ENCODE measurements at regions not wholly inside any gene's neighbourhood (a gene's known extent, or its start where the extent isn't known, plus 50 kb on each side); places are given as distances from the start of the nearest gene placed in this dataset.

DNA sequence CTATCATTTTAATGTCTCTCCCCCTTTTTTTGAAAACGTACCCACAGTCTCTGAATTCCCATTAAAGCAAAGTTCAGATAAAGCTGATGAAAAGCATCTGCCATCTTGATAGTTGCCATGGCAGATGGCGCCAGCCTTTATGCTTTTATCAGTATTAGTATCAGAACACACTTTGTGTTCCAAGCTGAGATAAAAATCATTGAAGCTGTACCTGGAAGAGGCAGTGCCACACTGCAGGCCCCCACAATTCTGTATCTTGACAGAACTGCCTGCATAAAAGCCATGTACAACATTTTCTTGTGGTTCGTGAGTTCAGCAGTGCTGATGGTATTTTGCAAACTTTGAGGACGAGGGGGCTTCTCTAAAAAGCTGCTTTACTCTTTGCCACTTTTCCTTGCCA lies 311.7 kb downstream of the SATB1 start:
- TF ChIP-seq, protein P1, sequence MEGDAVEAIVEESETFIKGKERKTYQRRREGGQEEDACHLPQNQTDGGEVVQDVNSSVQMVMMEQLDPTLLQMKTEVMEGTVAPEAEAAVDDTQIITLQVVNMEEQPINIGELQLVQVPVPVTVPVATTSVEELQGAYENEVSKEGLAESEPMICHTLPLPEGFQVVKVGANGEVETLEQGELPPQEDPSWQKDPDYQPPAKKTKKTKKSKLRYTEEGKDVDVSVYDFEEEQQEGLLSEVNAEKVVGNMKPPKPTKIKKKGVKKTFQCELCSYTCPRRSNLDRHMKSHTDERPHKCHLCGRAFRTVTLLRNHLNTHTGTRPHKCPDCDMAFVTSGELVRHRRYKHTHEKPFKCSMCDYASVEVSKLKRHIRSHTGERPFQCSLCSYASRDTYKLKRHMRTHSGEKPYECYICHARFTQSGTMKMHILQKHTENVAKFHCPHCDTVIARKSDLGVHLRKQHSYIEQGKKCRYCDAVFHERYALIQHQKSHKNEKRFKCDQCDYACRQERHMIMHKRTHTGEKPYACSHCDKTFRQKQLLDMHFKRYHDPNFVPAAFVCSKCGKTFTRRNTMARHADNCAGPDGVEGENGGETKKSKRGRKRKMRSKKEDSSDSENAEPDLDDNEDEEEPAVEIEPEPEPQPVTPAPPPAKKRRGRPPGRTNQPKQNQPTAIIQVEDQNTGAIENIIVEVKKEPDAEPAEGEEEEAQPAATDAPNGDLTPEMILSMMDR (IDR thresholded peaks at IDR 0.05; ENCODE audit: low read depth, low read length): no peak
- TF ChIP-seq POLR2A (IDR thresholded peaks at IDR 0.05; ENCODE audit: extremely low read depth, insufficient read length) (no peak), MYC (IDR thresholded peaks at IDR 0.05; ENCODE audit: low read depth, low read length) (no peak)

Data from NB4 (cell line).